Cardiac muscle cell (in vitro differentiated cells and primary cell): ENCODE measurements at regions not wholly inside any gene's neighbourhood (a gene's known extent, or its start where the extent isn't known, plus 50 kb on each side); places are given as distances from the start of the nearest gene placed in this dataset.

Source experiments
- DNase-seq, 2 donors: peaks; one replicate each; pipeline versions ENCODE4 v3.0.0 to v3.0.0-alpha.2; 2010 to 2017; ENCODE audit warnings: low read depth in 1 of 2, low spot score in 1 of 2
- H3K27ac ChIP-seq: fragments of 200-600 bp; sonication (generic); 2 replicates; pipeline ENCODE4 v1.5.1; 2016
- H3K27me3 ChIP-seq: fragments of 200-600 bp; sonication (generic); 2 replicates; pipeline ENCODE4 v1.6.0; 2016; ENCODE audit warnings: control low read depth
- H3K36me3 ChIP-seq: fragments of 200-600 bp; sonication (generic); 2 replicates; pipeline ENCODE4 v1.5.1; 2016; ENCODE audit warnings: control low read depth
- H3K4me1 ChIP-seq: fragments of 200-600 bp; sonication (generic); 2 replicates; pipeline ENCODE4 v1.8.1; 2017; ENCODE audit warnings: low read depth, mild to moderate bottlenecking, mixed run types
- H3K4me3 ChIP-seq: fragments of 200-600 bp; sonication (generic); 2 replicates; pipeline ENCODE4 v1.5.1; 2016; ENCODE audit warnings: mild to moderate bottlenecking
- H3K9me3 ChIP-seq: fragments of 200-600 bp; sonication (generic); 2 replicates; pipeline ENCODE4 v1.5.1; 2017; ENCODE audit warnings: low read depth, mild to moderate bottlenecking, control low read depth
- TF ChIP-seq, protein P1 (sequence below): IDR thresholded peaks from 2 replicates; pipeline ENCODE4 v1.5.1; 2012; ENCODE audit warnings: low read depth, mild to moderate bottlenecking, low read length

DNA sequence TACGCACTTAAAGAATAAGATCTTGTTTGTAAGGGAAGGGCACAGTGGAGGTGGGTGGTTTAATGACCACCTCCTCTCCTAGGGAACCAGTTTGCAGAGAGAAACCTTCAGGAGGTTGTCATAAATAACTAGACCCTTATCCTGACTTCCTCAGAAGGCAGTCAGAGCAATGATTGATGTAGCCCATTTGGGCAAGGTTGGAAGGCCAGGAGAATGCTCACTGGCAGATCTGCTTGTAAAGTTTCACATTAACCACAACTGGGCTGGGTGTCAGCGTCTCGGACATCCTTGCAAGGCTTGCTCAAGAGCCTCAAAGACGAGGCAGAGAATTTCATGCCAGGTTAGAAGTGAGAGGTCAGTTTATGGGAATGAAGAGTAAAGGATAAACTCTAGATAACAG lies 87.6 kb upstream of the TRABD2B start:
- H3K27me3 ChIP-seq, result no peaks in the 10 kb centered on the region
- TF ChIP-seq, protein P1, sequence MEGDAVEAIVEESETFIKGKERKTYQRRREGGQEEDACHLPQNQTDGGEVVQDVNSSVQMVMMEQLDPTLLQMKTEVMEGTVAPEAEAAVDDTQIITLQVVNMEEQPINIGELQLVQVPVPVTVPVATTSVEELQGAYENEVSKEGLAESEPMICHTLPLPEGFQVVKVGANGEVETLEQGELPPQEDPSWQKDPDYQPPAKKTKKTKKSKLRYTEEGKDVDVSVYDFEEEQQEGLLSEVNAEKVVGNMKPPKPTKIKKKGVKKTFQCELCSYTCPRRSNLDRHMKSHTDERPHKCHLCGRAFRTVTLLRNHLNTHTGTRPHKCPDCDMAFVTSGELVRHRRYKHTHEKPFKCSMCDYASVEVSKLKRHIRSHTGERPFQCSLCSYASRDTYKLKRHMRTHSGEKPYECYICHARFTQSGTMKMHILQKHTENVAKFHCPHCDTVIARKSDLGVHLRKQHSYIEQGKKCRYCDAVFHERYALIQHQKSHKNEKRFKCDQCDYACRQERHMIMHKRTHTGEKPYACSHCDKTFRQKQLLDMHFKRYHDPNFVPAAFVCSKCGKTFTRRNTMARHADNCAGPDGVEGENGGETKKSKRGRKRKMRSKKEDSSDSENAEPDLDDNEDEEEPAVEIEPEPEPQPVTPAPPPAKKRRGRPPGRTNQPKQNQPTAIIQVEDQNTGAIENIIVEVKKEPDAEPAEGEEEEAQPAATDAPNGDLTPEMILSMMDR, result no peak
- no peak for DNase-seq
- no peak overlapping the region for H3K4me3 ChIP-seq
- H3K9me3 ChIP-seq, result no peaks in the 10 kb centered on the region
- H3K36me3 ChIP-seq, result no peaks in the 10 kb centered on the region
- no peaks in the 10 kb centered on the region for H3K4me1 ChIP-seq
- no peak overlapping the region for H3K27ac ChIP-seq

DNA sequence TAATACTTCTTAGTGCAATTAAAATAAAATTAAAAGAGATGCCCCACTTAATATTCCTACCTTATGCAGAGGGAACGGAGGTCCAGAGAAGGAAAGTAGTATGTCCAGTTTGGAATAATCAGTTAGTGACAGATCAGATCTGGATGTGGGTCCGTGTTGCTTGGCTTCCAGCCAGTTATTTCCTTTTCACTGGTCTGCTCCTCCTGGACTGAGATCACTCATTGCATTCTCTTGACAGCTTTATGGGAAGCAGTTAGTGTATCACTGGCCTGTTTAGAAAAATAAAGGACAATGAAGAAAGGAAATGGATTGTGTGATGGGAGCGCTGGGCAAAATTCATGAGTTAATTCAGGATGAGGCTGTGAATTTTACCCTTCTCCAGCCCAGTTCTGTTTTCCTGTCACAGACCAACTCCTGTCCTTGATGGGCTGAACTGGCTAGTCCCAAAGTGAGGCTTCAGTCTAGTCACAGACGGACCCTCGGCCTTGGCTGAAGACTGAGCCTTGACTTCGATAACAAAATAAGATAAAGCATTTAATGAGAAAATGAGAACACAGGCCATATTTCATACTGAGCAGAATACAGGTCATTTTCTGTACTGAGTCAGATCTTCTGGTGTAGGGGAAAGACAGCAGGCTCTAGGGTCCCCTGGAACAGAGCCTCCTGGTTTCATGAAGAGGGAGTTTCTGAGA lies 85.2 kb upstream of the TRABD2B start:
- no peaks in the 10 kb centered on the region for H3K36me3 ChIP-seq
- H3K27me3 ChIP-seq, result no peaks in the 10 kb centered on the region
- H3K4me1 ChIP-seq, result no peaks in the 10 kb centered on the region
- no peaks in the 10 kb centered on the region for H3K9me3 ChIP-seq
- H3K27ac ChIP-seq, result no peak overlapping the region
- no peak for DNase-seq
- no peak overlapping the region for H3K4me3 ChIP-seq
- TF ChIP-seq, protein P1, result no peak

DNA sequence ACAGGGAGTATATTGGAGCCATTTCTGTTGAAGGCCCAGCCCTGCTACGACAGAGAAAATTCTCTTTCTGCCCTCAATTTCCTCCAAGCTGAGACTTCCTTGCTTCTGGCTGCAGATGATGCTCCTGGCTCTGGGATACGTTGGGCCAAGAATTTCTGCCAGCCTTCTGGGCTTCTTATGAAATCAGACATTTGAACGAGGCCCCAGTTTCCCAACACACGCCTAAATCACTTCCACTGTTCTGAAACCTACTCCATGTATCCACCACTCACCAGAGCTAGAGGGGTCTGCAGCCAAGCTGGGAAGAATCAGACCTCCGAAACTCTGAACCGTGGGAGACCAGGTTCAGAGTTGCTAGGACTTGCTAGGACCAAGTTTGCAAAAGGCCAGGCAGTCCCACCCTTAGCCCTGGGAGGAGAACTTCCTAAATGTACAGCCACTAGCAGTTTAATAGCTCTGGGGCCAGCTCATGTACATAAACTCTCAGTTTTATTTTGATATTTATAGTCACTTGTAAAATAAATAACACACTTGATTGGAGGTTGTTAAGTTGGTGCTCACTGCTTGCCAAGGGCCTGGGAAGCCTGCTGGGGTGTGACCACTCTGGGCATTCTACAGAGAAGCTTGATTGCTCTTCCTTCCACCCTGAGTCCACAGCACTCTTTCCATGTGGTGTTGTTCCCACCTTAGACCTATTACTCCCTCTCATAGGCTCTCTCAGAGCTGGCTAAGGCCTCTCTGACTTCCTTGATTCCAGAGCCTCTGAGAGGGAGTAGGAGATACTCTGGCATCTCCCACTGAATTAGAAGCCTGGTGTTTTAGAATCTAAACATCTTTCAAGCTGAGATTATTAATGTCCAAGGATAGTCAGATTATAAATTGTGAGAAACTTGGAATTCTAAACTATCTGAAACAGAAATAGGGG lies 83.4 kb upstream of the TRABD2B start:
- no peaks in the 10 kb centered on the region for H3K4me1 ChIP-seq
- H3K4me3 ChIP-seq, result no peak overlapping the region
- H3K27me3 ChIP-seq, result no peaks in the 10 kb centered on the region
- no peaks in the 10 kb centered on the region for H3K36me3 ChIP-seq
- TF ChIP-seq, protein P1, result no peak
- DNase-seq, result no peak
- no peaks in the 10 kb centered on the region for H3K9me3 ChIP-seq
- no peak overlapping the region for H3K27ac ChIP-seq

DNA sequence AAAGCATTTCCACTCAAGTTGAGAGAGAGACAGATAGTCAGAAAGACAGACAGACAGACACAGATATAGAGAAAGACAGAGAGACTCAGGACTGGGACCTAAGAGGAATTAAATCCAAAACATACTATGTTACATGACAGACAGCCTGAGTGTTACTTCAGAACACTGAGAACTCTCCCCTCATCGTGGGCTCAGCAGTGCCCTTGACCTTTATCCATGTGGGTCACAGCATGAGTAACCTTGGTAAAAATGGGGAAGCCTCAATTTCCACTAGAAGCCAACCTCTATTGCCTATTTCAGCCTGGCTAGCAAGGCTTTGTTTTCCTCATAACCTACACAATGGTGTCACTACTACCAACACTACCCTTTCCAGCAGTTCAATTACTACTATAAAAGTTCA lies 81.9 kb upstream of the TRABD2B start:
- no peaks in the 10 kb centered on the region for H3K9me3 ChIP-seq
- DNase-seq, result no peak
- H3K27me3 ChIP-seq, result no peaks in the 10 kb centered on the region
- TF ChIP-seq, protein P1, result no peak
- H3K4me1 ChIP-seq, result no peaks in the 10 kb centered on the region
- H3K27ac ChIP-seq, result no peak overlapping the region
- no peaks in the 10 kb centered on the region for H3K36me3 ChIP-seq
- H3K4me3 ChIP-seq, result no peak overlapping the region

DNA sequence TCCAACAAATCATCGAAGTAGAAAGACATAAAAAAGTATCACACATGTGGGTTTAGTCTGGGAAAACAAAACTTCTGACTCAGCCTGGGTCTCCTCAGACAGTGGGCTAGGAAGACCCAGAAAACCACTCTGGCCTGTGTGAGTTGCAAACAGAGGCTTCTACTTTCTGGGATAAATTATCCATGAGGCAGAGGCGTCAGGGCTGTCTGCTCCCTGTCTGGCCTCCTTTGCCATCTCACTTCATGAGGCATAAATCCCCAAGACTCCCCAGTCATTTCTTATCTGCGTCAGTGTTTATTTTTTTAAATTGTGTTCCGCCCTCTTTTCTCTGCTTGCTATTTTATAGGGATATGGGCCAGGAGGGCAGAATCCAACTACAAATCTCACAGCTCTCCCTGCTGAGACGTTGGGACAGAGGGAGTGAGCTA lies 80.6 kb upstream of the TRABD2B start:
- H3K27me3 ChIP-seq, result no peaks in the 10 kb centered on the region
- H3K36me3 ChIP-seq, result no peaks in the 10 kb centered on the region
- DNase-seq, result no peak
- H3K4me1 ChIP-seq, result no peaks in the 10 kb centered on the region
- no peak overlapping the region for H3K4me3 ChIP-seq
- no peaks in the 10 kb centered on the region for H3K9me3 ChIP-seq
- no peak overlapping the region for H3K27ac ChIP-seq
- TF ChIP-seq, protein P1, result no peak
